ENCODE measurements at regions not wholly inside any gene's neighbourhood (a gene's known extent, or its start where the extent isn't known, plus 50 kb on each side); places are given as distances from the start of the nearest gene placed in this dataset.

GRCh38 chr6:120173250-120173649 is 823.7 kb upstream of the MAN1A1 start:
- no peak for DNase-seq (ENCODE audit: low read depth in 1 of 2, low spot score in 1 of 2)
- Histone ChIP-seq H3K27me3 (ENCODE audit: insufficient read depth, poor library complexity, severe bottlenecking) (no peaks in the 10 kb centered on the region), H3K27ac (replicated peaks) (no peak overlapping the region), H3K4me3 (replicated peaks; ENCODE audit: insufficient read depth, low read length) (no peak overlapping the region)
- TF ChIP-seq SPI1 (IDR thresholded peaks at IDR 0.05; ENCODE audit: borderline replicate concordance, low read depth) (no peak), GABPA (IDR thresholded peaks at IDR 0.05; ENCODE audit: low read depth) (no peak), POLR2AphosphoS5 (IDR thresholded peaks at IDR 0.05; ENCODE audit: low read depth) (no peak), REST (IDR thresholded peaks at IDR 0.05; ENCODE audit: insufficient replicate concordance, low read depth) (no peak), CTCF (IDR thresholded peaks at IDR 0.05; ENCODE audit: insufficient read depth, low read length) (no peak)

GRCh38 chr6:120164531-120164930 is 815.0 kb upstream of the MAN1A1 start:
- no peak for DNase-seq (ENCODE audit: low read depth in 1 of 2, low spot score in 1 of 2)
- Histone ChIP-seq H3K4me3 (replicated peaks; ENCODE audit: insufficient read depth, low read length) (no peak overlapping the region), H3K27me3 (ENCODE audit: insufficient read depth, poor library complexity, severe bottlenecking) (no peaks in the 10 kb centered on the region), H3K27ac (replicated peaks) (no peak overlapping the region)
- TF ChIP-seq CTCF (IDR thresholded peaks at IDR 0.05; ENCODE audit: insufficient read depth, low read length) (no peak), REST (IDR thresholded peaks at IDR 0.05; ENCODE audit: insufficient replicate concordance, low read depth) (no peak), SPI1 (IDR thresholded peaks at IDR 0.05; ENCODE audit: borderline replicate concordance, low read depth) (no peak), GABPA (IDR thresholded peaks at IDR 0.05; ENCODE audit: low read depth) (no peak), POLR2AphosphoS5 (IDR thresholded peaks at IDR 0.05; ENCODE audit: low read depth) (no peak)

GRCh38 chr6:120157873-120158272 is 808.3 kb upstream of the MAN1A1 start:
- TF ChIP-seq SPI1 (IDR thresholded peaks at IDR 0.05; ENCODE audit: borderline replicate concordance, low read depth): no peak
- TF ChIP-seq CTCF (IDR thresholded peaks at IDR 0.05; ENCODE audit: insufficient read depth, low read length): no peak
- no peak for TF ChIP-seq POLR2AphosphoS5 (IDR thresholded peaks at IDR 0.05; ENCODE audit: low read depth)
- TF ChIP-seq GABPA (IDR thresholded peaks at IDR 0.05; ENCODE audit: low read depth): no peak
- no peak for TF ChIP-seq REST (IDR thresholded peaks at IDR 0.05; ENCODE audit: insufficient replicate concordance, low read depth)
- DNase-seq (ENCODE audit: low read depth in 1 of 2, low spot score in 1 of 2): no peak
- Histone ChIP-seq H3K27me3 (ENCODE audit: insufficient read depth, poor library complexity, severe bottlenecking) (no peaks in the 10 kb centered on the region), H3K27ac (replicated peaks) (no peak overlapping the region), H3K4me3 (replicated peaks; ENCODE audit: insufficient read depth, low read length) (no peak overlapping the region)

Measured in HL-60 (cell line).